Hepatic stellate cell (primary cell): ENCODE measurements at regions not wholly inside any gene's neighbourhood (a gene's known extent, or its start where the extent isn't known, plus 50 kb on each side); places are given as distances from the start of the nearest gene placed in this dataset.

Source experiments
- DNase-seq: peaks from one replicate; pipeline ENCODE4 v3.0.0; 2011; ENCODE audit warnings: low spot score

GRCh38 chr12:68451261-68452077 lies 119.3 kb upstream of the MDM1 start:
- peak; percentile 18 for DNase-seq

GRCh38 chr12:68452078-68452715 lies 120.0 kb upstream of the MDM1 start:
- DNase-seq: no peak

GRCh38 chr12:68453278-68453677 lies 121.1 kb upstream of the MDM1 start:
- DNase-seq: no peak

- no peak for DNase-seq
These were observed 121.7 kb upstream of the MDM1 start for GRCh38 chr12:68453876-68454275.

- no peak for DNase-seq
These were observed 122.7 kb upstream of the MDM1 start for GRCh38 chr12:68454892-68455291.

GRCh38 chr12:68455691-68456345 lies 123.7 kb upstream of the MDM1 start:
- DNase-seq: no peak

GRCh38 chr12:68458866-68459265 lies 126.7 kb upstream of the MDM1 start:
- DNase-seq: no peak

- DNase-seq: no peak
These were observed 128.1 kb upstream of the MDM1 start for GRCh38 chr12:68460236-68460635.

- DNase-seq: no peak
These were observed 129.5 kb upstream of the MDM1 start for GRCh38 chr12:68461645-68462044.

GRCh38 chr12:68462803-68463202 lies 130.6 kb upstream of the MDM1 start:
- no peak for DNase-seq

GRCh38 chr12:68465227-68465626 lies 133.1 kb upstream of the MDM1 start:
- DNase-seq: no peak

GRCh38 chr12:68467514-68467913 lies 135.4 kb upstream of the MDM1 start:
- no peak for DNase-seq

- DNase-seq: no peak
These were observed 135.9 kb upstream of the MDM1 start for GRCh38 chr12:68468036-68468435.

- DNase-seq: no peak
These were observed 137.0 kb upstream of the MDM1 start for GRCh38 chr12:68469113-68469512.

- DNase-seq: no peak
These were observed 138.6 kb upstream of the MDM1 start for GRCh38 chr12:68470664-68471328.

- DNase-seq: no peak
These were observed 136.1 kb upstream of the RAP1B start for GRCh38 chr12:68474467-68475204.

- no peak for DNase-seq
These were observed 133.9 kb upstream of the RAP1B start for GRCh38 chr12:68476794-68477193.

GRCh38 chr12:68477261-68477772 lies 133.4 kb upstream of the RAP1B start:
- DNase-seq: no peak

- no peak for DNase-seq
These were observed 132.8 kb upstream of the RAP1B start for GRCh38 chr12:68477906-68478305.

- no peak for DNase-seq
These were observed 132.0 kb upstream of the RAP1B start for GRCh38 chr12:68478516-68479260.
